ENCODE measurements at regions not wholly inside any gene's neighbourhood (a gene's known extent, or its start where the extent isn't known, plus 50 kb on each side); places are given as distances from the start of the nearest gene placed in this dataset.

GRCh38 chr9:130781569-130781968 is 53.5 kb upstream of the ABL1 start:
- no peak overlapping the region for H3K4me3 ChIP-seq (replicated peaks in 1 of 3)
- no peak for TF ChIP-seq CTCF (IDR thresholded peaks at IDR 0.05)
- TF ChIP-seq POLR2A (IDR thresholded peaks at IDR 0.05) = no peak
- H3K27me3 ChIP-seq = no peaks in the 10 kb centered on the region
- intact Hi-C loops (cut with DNase I) = no loop called here
- peaks cover 30 to 53% of the 10 kb centered on the region in 2 donors for H3K4me1 ChIP-seq
- WGBS, 2 donors = 76 to 94% methylated on average over 1 of the region's 1 CpG
- H3K9me3 ChIP-seq = no peaks in the 10 kb centered on the region
- H3K27ac ChIP-seq = peak overlapping the region in 2 of 3 donors; percentile 92 to 95
- no peaks in the 10 kb centered on the region for H3K36me3 ChIP-seq
- DNase-seq = no peak

DNA sequence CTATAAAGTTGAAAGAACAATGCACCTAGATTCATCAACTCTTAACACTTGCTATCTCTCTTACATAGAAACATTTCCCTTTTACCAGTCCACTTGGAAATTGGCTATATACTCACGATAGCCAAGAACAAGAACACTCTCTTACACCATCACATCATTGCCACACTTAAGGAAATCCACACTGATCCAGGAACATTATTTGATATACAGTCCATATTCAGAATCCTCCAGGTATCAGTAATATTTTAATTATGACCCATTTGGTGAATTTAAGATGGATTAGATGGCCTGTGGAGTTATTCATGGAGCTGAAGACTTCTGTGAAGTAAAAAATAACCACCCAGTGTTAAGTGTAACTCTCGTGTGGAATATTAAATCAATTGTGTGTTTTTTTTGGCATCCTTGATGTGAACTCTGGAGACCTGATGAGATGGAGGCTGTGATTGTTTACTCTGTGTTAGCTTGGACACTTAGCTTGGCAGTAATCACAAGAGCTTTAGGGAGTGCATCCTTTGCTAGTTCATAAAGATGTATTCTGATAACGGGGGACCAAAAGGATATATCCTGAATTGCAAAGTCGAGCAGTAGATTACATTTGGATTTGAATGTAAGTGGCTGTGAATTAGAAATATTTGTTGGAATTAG is 52.0 kb upstream of the ABL1 start:
- Histone ChIP-seq H3K9me3 (no peaks in the 10 kb centered on the region), H3K4me3 (replicated peaks in 1 of 3) (no peak overlapping the region), H3K36me3 (no peaks in the 10 kb centered on the region), H3K27me3 (no peaks in the 10 kb centered on the region), H3K27ac (peak overlapping the region in 2 of 3 donors; percentile 92 to 95), H3K4me1 (peaks cover 30 to 53% of the 10 kb centered on the region in 2 donors)
- WGBS, 2 donors = 40 to 50% methylated on average over 4 of the region's 4 CpGs
- intact Hi-C loops (cut with DNase I) = no loop called here
- TF ChIP-seq CTCF (IDR thresholded peaks at IDR 0.05) = no peak
- TF ChIP-seq POLR2A (IDR thresholded peaks at IDR 0.05) = no peak
- DNase-seq = no peak

GRCh38 chr9:130785053-130785452 is 50.0 kb upstream of the ABL1 start:
- 90 to 95% methylated on average over 8 of the region's 8 CpGs for WGBS, 2 donors
- Histone ChIP-seq H3K4me3 (replicated peaks in 1 of 3) (no peak overlapping the region), H3K27ac (no peak overlapping the region), H3K9me3 (no peaks in the 10 kb centered on the region), H3K27me3 (no peaks in the 10 kb centered on the region), H3K36me3 (no peaks in the 10 kb centered on the region), H3K4me1 (peaks cover 28 to 45% of the 10 kb centered on the region in 2 donors)
- TF ChIP-seq POLR2A (IDR thresholded peaks at IDR 0.05) (no peak), CTCF (IDR thresholded peaks at IDR 0.05) (no peak)
- DNase-seq = no peak
- intact Hi-C loops (cut with DNase I) = no loop called here

All from thyroid gland (tissue), 4 donors.